DMS 273 (cell line): ENCODE measurements at regions not wholly inside any gene's neighbourhood (a gene's known extent, or its start where the extent isn't known, plus 50 kb on each side); places are given as distances from the start of the nearest gene placed in this dataset.

Experiments
- DNase-seq: peaks from one replicate; lab custom pipeline; 2025; ENCODE audit not compliant: unreplicated experiment; lab: John Stamatoyannopoulos, UW

GRCh38 chr4:177569434-177569833, 127.2 kb upstream of the AGA start:
- DNase-seq = no peak

GRCh38 chr4:177573507-177573906, 131.3 kb upstream of the AGA start:
- DNase-seq = no peak

GRCh38 chr4:177574446-177574845, 132.2 kb upstream of the AGA start:
- DNase-seq = no peak

GRCh38 chr4:177579649-177580048, 137.4 kb upstream of the AGA start:
- DNase-seq = no peak

GRCh38 chr4:177582992-177583391, 140.8 kb upstream of the AGA start:
- no peak for DNase-seq

- DNase-seq = no peak
Measured at GRCh38 chr4:177587989-177588388, 145.8 kb upstream of the AGA start.

- no peak for DNase-seq
Measured at GRCh38 chr4:177595386-177595785, 153.1 kb upstream of the AGA start.

- no peak for DNase-seq
Measured at GRCh38 chr4:177596035-177596434, 153.8 kb upstream of the AGA start.

- no peak for DNase-seq
Measured at GRCh38 chr4:177596991-177597390, 154.8 kb upstream of the AGA start.

GRCh38 chr4:177605252-177605651, 163.0 kb upstream of the AGA start:
- DNase-seq = no peak

GRCh38 chr4:177607111-177607573, 164.9 kb upstream of the AGA start:
- no peak for DNase-seq

- DNase-seq = no peak
Measured at GRCh38 chr4:177611974-177612664, 169.9 kb upstream of the AGA start.

GRCh38 chr4:177612684-177613083, 170.4 kb upstream of the AGA start:
- DNase-seq = no peak

GRCh38 chr4:177632481-177632880, 190.2 kb upstream of the AGA start:
- DNase-seq = no peak

- DNase-seq = no peak
Measured at GRCh38 chr4:177638871-177639270, 196.6 kb upstream of the AGA start.

GRCh38 chr4:177640864-177641263, 198.6 kb upstream of the AGA start:
- DNase-seq = no peak

GRCh38 chr4:177660223-177660622, 218.0 kb upstream of the AGA start:
- DNase-seq = no peak

- peak; percentile 1 for DNase-seq
Measured at GRCh38 chr4:177667687-177668086, 225.4 kb upstream of the AGA start.

GRCh38 chr4:177671387-177671786, 229.2 kb upstream of the AGA start:
- no peak for DNase-seq

- no peak for DNase-seq
Measured at GRCh38 chr4:177671845-177672244, 229.6 kb upstream of the AGA start.

- DNase-seq = no peak
Measured at GRCh38 chr4:177673985-177674489, 231.8 kb upstream of the AGA start.

- no peak for DNase-seq
Measured at GRCh38 chr4:177680308-177680707, 238.1 kb upstream of the AGA start.

- no peak for DNase-seq
Measured at GRCh38 chr4:177681902-177682301, 239.7 kb upstream of the AGA start.
